Right forelimb (tissue), 1 donor: ENCODE measurements at regions not wholly inside any gene's neighbourhood (a gene's known extent, or its start where the extent isn't known, plus 50 kb on each side); places are given as distances from the start of the nearest gene placed in this dataset.

Experiments used
- DNase-seq: peaks from one replicate; pipeline ENCODE4 v3.0.0-alpha.2; 2018

DNA sequence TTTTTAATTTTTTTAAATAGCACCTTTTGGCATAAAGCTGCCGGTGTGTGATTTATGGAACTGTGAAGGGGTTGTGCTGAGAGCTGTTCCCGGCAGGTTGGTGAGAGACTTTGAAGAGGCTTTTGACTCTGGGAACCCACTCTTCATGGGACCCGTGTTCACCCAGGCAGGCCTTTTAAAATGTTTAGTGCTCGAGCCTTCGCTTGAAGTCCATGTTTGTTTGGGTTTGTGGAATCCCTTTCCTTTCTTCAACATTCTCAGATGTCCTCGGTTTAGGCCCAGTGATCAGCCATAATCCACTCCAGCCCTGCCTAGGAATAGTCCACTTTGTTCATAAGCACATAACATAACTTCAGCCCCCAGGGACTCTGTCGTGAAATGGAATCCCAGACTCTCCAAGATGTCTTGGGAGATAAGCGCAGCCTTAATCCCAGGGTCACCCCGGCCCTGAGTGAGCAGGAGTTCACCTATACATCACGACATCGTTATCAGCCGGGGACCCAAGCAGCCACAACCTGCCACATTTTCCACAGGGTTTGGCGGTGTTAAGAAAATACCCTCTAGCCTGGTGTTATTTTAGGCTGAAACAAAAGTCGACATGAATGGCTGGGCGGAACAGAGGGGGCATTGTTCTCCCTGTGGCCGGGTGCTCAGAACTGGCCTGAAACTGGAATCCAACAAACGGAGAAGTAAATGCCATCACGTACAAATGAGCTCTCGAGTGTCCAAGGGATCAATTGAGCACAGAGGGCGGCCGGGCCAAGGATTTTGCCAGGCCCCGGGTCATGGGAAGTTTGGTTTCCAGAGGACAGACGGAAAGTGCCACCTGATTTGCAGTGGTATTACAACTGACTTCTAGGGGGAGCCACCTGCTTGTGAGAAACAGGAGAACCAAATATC, 145.7 kb upstream of the IRX3 start:
- peak; percentile 53 for DNase-seq

GRCh38 chr16:54431041-54431996, 144.7 kb upstream of the IRX3 start:
- DNase-seq = no peak

DNA sequence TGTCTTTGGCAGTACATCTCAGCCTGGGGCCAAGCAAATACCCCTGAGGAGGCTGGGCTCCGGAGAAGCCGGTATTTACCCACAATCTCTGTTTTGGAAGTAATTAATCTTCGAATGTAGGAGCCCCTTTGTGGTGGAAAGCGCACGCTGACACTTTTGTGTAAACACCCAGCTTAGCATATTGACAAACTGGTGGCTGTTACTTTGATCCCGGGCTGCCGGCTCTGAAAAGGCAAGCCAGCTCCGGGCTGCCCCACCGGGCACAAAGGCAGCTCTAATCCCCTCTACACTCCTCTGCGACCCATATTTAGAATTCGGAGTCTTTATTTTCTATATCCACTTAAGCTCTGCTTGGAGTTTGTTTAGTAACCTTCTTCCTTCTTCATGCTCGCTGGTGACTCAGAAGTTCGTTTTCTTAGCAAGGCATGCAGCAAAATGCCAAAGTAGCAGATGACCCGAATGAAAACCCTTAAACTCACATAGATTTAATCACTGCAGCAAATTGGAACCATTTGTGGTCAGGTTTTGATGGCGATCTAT, 144.0 kb upstream of the IRX3 start:
- DNase-seq = no peak

DNA sequence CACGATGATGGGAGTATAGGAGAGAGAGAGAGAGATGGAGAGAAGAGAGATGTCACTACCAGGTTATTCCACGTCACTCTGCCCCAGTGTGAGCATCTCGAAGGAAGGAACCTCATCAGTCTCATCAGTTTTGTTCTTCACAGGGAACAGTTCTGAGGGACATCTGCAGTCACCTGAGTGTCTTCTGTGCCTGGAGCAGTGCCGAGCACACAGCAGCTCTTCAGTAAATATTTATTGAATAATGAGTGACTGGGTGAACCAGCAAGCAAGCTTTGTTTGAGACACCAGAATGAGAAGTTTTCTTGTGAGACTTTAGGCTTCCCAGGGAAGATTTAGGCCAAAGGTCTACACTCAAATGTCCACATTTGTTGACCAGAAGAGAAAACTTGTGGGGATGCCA, 142.4 kb upstream of the IRX3 start:
- DNase-seq = no peak

DNA sequence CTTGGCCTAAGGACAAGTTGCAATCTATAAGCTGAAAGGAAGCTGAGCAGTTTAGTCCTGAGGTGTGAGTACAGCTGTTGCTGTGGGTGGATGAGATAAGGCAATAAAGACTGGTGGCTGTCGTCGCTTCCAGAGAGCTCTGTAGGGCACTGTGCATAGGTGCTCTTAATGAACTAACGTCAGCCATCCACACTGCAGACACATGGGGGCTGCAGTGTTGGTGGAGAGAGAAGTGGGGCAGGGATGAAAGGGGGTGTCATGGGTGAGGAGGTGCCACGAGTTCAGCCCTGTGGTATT, 139.9 kb upstream of the IRX3 start:
- DNase-seq = no peak

GRCh38 chr16:54425681-54426552, 139.3 kb upstream of the IRX3 start:
- DNase-seq = no peak

DNA sequence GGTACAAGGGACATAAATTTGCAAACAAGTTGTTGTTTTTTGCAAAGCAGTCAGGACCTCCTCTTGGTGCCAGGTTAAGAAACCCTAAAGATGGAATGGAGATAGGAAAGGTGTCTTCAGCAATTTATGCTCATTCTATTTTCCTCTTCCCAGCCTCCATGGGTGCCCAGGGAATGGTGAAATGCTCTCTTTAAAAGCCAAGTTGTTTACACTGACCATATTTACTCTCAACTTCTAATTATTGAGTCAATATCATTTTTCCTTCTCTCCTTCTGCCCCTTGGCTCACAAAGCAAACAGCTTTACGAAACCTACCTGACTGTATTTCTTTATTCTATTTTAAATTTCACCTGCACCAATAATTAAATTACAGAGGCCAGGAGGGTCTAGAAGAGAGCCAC, 138.5 kb upstream of the IRX3 start:
- DNase-seq = no peak

DNA sequence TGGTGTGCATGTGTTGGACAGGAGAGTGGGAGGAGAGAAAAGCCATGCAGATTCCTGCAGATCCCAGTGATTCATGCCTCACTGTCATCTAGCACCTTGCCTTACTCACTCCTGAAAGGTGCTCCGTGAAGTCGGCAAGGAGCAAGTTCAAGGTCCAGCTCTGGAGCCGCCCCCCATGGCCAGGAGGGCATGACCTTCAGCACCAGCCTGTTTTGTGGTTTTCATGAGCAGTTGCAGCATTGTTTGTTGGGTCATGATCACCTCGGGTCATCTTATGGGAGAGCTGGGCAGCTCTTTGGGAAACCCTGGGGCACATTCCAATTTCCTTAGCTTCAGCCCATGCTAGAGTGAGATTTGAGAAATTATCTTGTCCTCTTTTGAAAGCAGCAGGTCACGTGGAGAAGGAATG, 137.5 kb upstream of the IRX3 start:
- no peak for DNase-seq

DNA sequence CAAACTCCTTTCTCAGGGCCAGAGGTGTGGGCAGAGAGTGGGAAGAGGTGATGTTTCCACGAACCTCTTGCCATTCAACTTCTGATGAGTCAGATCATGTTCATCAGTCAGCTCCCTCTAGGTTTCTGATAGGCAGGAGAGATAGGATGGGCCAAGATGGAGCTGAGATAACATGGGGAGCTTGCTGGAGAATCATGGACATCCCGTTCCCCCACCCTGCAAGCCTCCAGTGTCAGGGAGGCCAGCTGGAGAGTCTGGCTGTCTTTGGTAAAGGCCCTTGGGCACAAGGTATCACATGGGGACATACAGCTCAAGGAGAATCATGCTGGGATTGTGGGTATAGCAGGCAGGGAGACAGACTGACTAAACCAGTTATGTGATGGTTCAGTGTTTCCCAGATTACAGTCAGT, 136.0 kb upstream of the IRX3 start:
- DNase-seq = no peak

GRCh38 chr16:54422159-54422558, 135.6 kb upstream of the IRX3 start:
- no peak for DNase-seq

DNA sequence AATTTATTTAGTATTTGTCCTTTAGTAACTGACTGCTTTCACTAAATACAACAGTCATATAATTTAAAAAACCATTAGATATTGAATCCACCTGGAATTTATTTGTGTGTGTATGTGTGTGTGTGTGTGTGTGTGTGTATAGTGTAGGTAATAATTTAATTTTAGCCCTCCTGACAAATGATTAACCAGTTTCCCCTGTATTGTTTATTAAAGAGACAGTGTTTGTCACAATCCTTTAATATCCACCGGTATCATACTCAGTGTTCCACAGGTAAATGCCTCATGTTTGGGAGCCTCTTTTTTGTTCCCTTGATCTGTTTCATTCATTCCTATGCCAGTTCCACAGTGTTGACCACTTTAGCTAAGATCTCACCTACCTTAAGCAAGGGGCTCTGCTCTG, 134.6 kb upstream of the IRX3 start:
- no peak for DNase-seq

DNA sequence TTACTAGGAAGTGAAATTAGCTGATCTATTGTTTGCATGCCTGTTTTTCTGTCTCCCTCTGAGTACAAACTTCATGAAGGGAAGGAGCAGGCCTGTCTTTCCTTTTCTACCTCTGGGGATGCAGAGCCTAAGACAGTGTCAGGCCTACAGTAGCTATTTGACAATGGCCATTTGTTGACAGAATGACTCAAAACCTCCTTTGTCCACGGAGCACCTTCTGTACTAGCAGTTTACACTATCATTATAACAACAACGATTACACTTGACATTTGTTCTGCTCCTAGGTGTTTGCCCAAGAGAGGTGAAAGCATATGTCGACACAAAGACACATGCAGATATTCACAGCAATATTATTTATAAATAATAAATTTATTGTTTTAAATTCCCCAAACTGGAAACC, 132.3 kb upstream of the IRX3 start:
- no peak for DNase-seq

- DNase-seq = no peak
Observed at GRCh38 chr16:54417384-54417783, 130.8 kb upstream of the IRX3 start.

DNA sequence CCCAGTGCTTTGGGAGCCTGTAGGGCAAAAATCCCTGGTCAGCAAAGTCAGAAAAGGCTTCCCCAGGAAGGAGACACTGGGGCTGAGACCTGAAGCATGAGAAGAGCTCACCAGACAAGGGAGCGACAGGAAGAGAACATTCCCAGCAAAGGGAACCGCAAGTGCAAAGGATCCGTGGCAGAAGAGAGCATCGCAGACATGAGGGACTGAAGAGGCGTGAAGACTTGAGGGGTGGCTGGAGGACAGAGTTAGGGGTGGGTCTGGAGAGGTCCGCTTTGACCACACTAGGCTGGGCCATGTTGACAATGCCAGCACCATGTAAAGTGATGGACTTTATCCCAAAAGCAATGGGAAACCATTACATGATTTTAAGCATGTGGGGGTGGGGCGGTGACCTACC, 128.1 kb upstream of the IRX3 start:
- DNase-seq = no peak

GRCh38 chr16:54412777-54413455, 126.3 kb upstream of the IRX3 start:
- DNase-seq = no peak

- DNase-seq = no peak
Observed at GRCh38 chr16:54412037-54412436, 125.5 kb upstream of the IRX3 start.

GRCh38 chr16:54411544-54411943, 125.0 kb upstream of the IRX3 start:
- DNase-seq = no peak

DNA sequence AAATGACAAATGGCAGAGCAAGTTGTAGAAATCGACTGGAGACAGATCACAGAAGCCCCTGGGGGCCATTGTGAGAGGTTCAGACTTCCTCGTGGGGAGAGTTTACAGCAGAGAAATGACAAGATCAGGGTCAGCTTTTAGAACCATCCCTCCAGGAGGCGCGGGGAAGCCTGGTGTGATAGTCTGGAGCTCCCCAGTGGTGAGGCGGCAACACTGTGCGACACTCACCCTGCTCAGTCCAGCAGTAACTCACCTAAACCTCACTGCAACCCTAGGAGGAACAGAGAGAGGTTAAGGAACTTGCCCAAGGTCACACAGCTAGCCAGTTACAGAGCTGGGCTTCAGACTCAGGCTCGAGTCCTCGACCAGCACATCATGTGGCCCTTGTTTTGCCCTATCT, 123.4 kb upstream of the IRX3 start:
- no peak for DNase-seq

- no peak for DNase-seq
Observed at GRCh38 chr16:54407596-54407995, 121.0 kb upstream of the IRX3 start.

- no peak for DNase-seq
Observed at GRCh38 chr16:54405478-54405877, 118.9 kb upstream of the IRX3 start.

- DNase-seq = no peak
Observed at GRCh38 chr16:54403580-54403979, 117.0 kb upstream of the IRX3 start.

- no peak for DNase-seq
Observed at GRCh38 chr16:54402873-54403272, 116.3 kb upstream of the IRX3 start.
